ENCODE measurements at regions not wholly inside any gene's neighbourhood (a gene's known extent, or its start where the extent isn't known, plus 50 kb on each side); places are given as distances from the start of the nearest gene placed in this dataset.

GRCh38 chr1:164971391-164971790 lies 385.1 kb downstream of the LMX1A start:
- TF ChIP-seq EZH2 (IDR thresholded peaks at IDR 0.05; ENCODE audit: low read depth, unreplicated experiment) = no peak
- TF ChIP-seq CTCF (conservative IDR thresholded peaks at IDR 0.05; ENCODE audit: low read depth in 2 of 2) = no peak
- TF ChIP-seq REST (IDR thresholded peaks at IDR 0.05; ENCODE audit: unreplicated experiment) = no peak
- no peak for TF ChIP-seq ETS1 (IDR thresholded peaks at IDR 0.05)
- TF ChIP-seq POLR2AphosphoS5 (IDR thresholded peaks at IDR 0.05; ENCODE audit: low read depth) = no peak
- TF ChIP-seq EZH2phosphoT487 (IDR thresholded peaks at IDR 0.05; ENCODE audit: unreplicated experiment) = no peak
- TF ChIP-seq CREB1 (CRISPR knock-in tag; IDR thresholded peaks at IDR 0.05; ENCODE audit: low read depth) = no peak
- no peak for TF ChIP-seq STAT1 (IDR thresholded peaks at IDR 0.05; ENCODE audit: unreplicated experiment)
- no peak for TF ChIP-seq JUNB (IDR thresholded peaks at IDR 0.05; ENCODE audit: unreplicated experiment)
- TF ChIP-seq ZNF331 (CRISPR knock-in tag; IDR thresholded peaks at IDR 0.05; ENCODE audit: low read depth) = no peak
- TF ChIP-seq NANOG (IDR thresholded peaks at IDR 0.05; ENCODE audit: borderline replicate concordance) = no peak

All from GM23338 (cell line).